WTC11 (cell line): ENCODE measurements at regions not wholly inside any gene's neighbourhood (a gene's known extent, or its start where the extent isn't known, plus 50 kb on each side); places are given as distances from the start of the nearest gene placed in this dataset.

Experiments
- ATAC-seq: fragments of 200-7000 bp; cut with Tn5 transposase; 2 replicates; pipeline ENCODE4 v1.10.0; 2021; ENCODE audit warnings: mild to moderate bottlenecking, moderate library complexity
- CTCF ChIA-PET: fragments of 300-600 bp; sonication (Branson Sonifier 250); formaldehyde crosslinking; loops from one replicate; lab custom pipeline; 2021; ENCODE audit warnings: antibody characterized with exemption; lab: Charles Lee
- POLR2A ChIA-PET: fragments of 350-600 bp; sonication (Branson Sonifier 250); formaldehyde crosslinking; loops from one replicate; lab custom pipeline; 2021; ENCODE audit warnings: antibody characterized with exemption; lab: Charles Lee
- DNase-seq: peaks from one replicate; pipeline ENCODE4 v3.0.0; 2021; ENCODE audit warnings: low spot score
- H3K27ac Mint-ChIP-seq: 2 replicates; pipeline ENCODE4 v1.8.0; 2021; ENCODE audit warnings: mixed read lengths
- H3K27me3 Mint-ChIP-seq: 2 replicates; pipeline ENCODE4 v1.8.0; 2021; ENCODE audit warnings: low read depth, mild to moderate bottlenecking, moderate library complexity, mixed read lengths
- H3K36me3 Mint-ChIP-seq: 2 replicates; pipeline ENCODE4 v1.8.0; 2021; ENCODE audit warnings: mixed read lengths
- H3K4me1 Mint-ChIP-seq: 2 replicates; pipeline ENCODE4 v1.8.0; 2022; ENCODE audit warnings: mixed read lengths
- H3K4me3 Mint-ChIP-seq: 2 replicates; pipeline ENCODE4 v1.8.0; 2021; ENCODE audit warnings: mild to moderate bottlenecking, moderate library complexity, mixed read lengths
- H3K9me3 Mint-ChIP-seq: 2 replicates; pipeline ENCODE4 v1.8.0; 2021; ENCODE audit warnings: mixed read lengths
- ATF6 ChIP-seq: sonication (generic); formaldehyde crosslinking; IDR thresholded peaks from 2 replicates; pipeline ENCODE4 v1.8.1; 2023; ENCODE audit warnings: mild to moderate bottlenecking, missing genetic modification reagents
- CREB1 ChIP-seq: sonication (generic); formaldehyde crosslinking; IDR thresholded peaks from 2 replicates; pipeline ENCODE4 v1.8.0; 2023; ENCODE audit warnings: mild to moderate bottlenecking, missing genetic modification reagents
- ELF4 ChIP-seq: sonication (generic); formaldehyde crosslinking; IDR thresholded peaks from 2 replicates; pipeline ENCODE4 v1.8.1; 2022; ENCODE audit warnings: low read depth, mild to moderate bottlenecking, moderate library complexity, missing genetic modification reagents
- FOXP1 ChIP-seq: sonication (generic); formaldehyde crosslinking; IDR thresholded peaks from 2 replicates; pipeline ENCODE4 v1.8.0; 2022; ENCODE audit warnings: missing genetic modification reagents, mild to moderate bottlenecking, moderate library complexity, borderline replicate concordance
- MAX ChIP-seq: sonication (generic); formaldehyde crosslinking; IDR thresholded peaks from 2 replicates; pipeline ENCODE4 v1.8.0; 2022; ENCODE audit warnings: mild to moderate bottlenecking, missing genetic modification reagents
- MLX ChIP-seq: sonication (generic); formaldehyde crosslinking; IDR thresholded peaks from 2 replicates; pipeline ENCODE4 v1.8.1; 2023; ENCODE audit warnings: mild to moderate bottlenecking, missing genetic modification reagents, moderate library complexity
- NR2C2 ChIP-seq: sonication (generic); formaldehyde crosslinking; IDR thresholded peaks from 2 replicates; pipeline ENCODE4 v1.8.0; 2022; ENCODE audit warnings: mild to moderate bottlenecking, missing genetic modification reagents
- NR3C1 ChIP-seq: sonication (generic); formaldehyde crosslinking; conservative IDR thresholded peaks from 2 replicates; pipeline ENCODE4 v1.8.1; 2023; ENCODE audit warnings: low read depth, mild to moderate bottlenecking, missing genetic modification reagents
- PRDM15 ChIP-seq: sonication (generic); formaldehyde crosslinking; IDR thresholded peaks from 2 replicates; pipeline ENCODE4 v1.8.0; 2022; ENCODE audit warnings: missing genetic modification reagents
- RELA ChIP-seq: sonication (generic); formaldehyde crosslinking; IDR thresholded peaks from 2 replicates; pipeline ENCODE4 v1.8.1; 2022; ENCODE audit warnings: missing genetic modification reagents, mild to moderate bottlenecking, borderline replicate concordance
- ZBTB21 ChIP-seq: sonication (generic); formaldehyde crosslinking; IDR thresholded peaks from 2 replicates; pipeline ENCODE4 v1.8.1; 2023; ENCODE audit warnings: mild to moderate bottlenecking, missing genetic modification reagents, borderline replicate concordance
- ZNF317 ChIP-seq: sonication (generic); formaldehyde crosslinking; IDR thresholded peaks from 2 replicates; pipeline ENCODE4 v1.8.1; 2023; ENCODE audit warnings: low read depth, mild to moderate bottlenecking, moderate library complexity, missing genetic modification reagents, borderline replicate concordance
- ZNF423 ChIP-seq: fragments of 250-450 bp; sonication (Bioruptor Pico); IDR thresholded peaks from 2 replicates; pipeline ENCODE4 v2.1.2; 2022; ENCODE audit warnings: mild to moderate bottlenecking, moderate library complexity

- H3K27ac Mint-ChIP-seq: no peak overlapping the region
- POLR2A ChIA-PET: no interaction called here
- no peak for TF ChIP-seq RELA (CRISPR knock-in tag)
- TF ChIP-seq, all 79 proteins: peak for 0
- no peak for ATAC-seq
- no peaks in the 10 kb centered on the region for H3K36me3 Mint-ChIP-seq
- H3K4me1 Mint-ChIP-seq: 0 out of 2 replicates have a peak, but pooled peaks cover 4% of the 10 kb centered on the region
- no peaks in the 10 kb centered on the region for H3K27me3 Mint-ChIP-seq
- H3K4me3 Mint-ChIP-seq: no peak overlapping the region
- H3K9me3 Mint-ChIP-seq: no peaks in the 10 kb centered on the region
- no peak for DNase-seq
- CTCF ChIA-PET: no interaction called here
Measured at GRCh38 chr1:177442584-177442983, 271.8 kb downstream of the BRINP2 start.

GRCh38 chr1:177441281-177441680, 270.5 kb downstream of the BRINP2 start:
- H3K4me1 Mint-ChIP-seq: 0 out of 2 replicates have a peak, but pooled peaks cover 4% of the 10 kb centered on the region
- H3K27ac Mint-ChIP-seq: no peak overlapping the region
- H3K27me3 Mint-ChIP-seq: no peaks in the 10 kb centered on the region
- CTCF ChIA-PET: no interaction called here
- no peaks in the 10 kb centered on the region for H3K36me3 Mint-ChIP-seq
- no peak for TF ChIP-seq PRDM15 (CRISPR knock-in tag)
- no peak for TF ChIP-seq ZNF317 (CRISPR knock-in tag)
- no peak for TF ChIP-seq CREB1 (CRISPR knock-in tag)
- no peak for TF ChIP-seq NR2C2 (CRISPR knock-in tag)
- TF ChIP-seq ZBTB21: no peak
- TF ChIP-seq ZNF423 (CRISPR knock-in tag): no peak
- TF ChIP-seq MAX (CRISPR knock-in tag): no peak
- no peak for TF ChIP-seq ELF4 (CRISPR knock-in tag)
- no peak for TF ChIP-seq NR3C1
- TF ChIP-seq, all 79 proteins: peak for 0
- no peak overlapping the region for H3K4me3 Mint-ChIP-seq
- POLR2A ChIA-PET: no interaction called here
- ATAC-seq: no peak
- H3K9me3 Mint-ChIP-seq: no peaks in the 10 kb centered on the region
- no peak for DNase-seq

- DNase-seq (no peak), ATAC-seq (no peak)
- Mint-ChIP-seq H3K27me3 (no peaks in the 10 kb centered on the region), H3K27ac (no peak overlapping the region), H3K9me3 (no peaks in the 10 kb centered on the region), H3K4me3 (no peak overlapping the region), H3K36me3 (no peaks in the 10 kb centered on the region), H3K4me1 (no peaks in the 10 kb centered on the region)
- ChIA-PET CTCF (no interaction called here), POLR2A (no interaction called here)
- TF ChIP-seq ATF6 (CRISPR knock-in tag) (no peak), MLX (CRISPR knock-in tag) (no peak)
Measured at GRCh38 chr1:177440821-177441220, 270.1 kb downstream of the BRINP2 start.

GRCh38 chr1:177439301-177439700, 268.5 kb downstream of the BRINP2 start:
- Mint-ChIP-seq H3K4me3 (no peak overlapping the region), H3K4me1 (peaks cover 8% of the 10 kb centered on the region), H3K9me3 (no peaks in the 10 kb centered on the region), H3K36me3 (no peaks in the 10 kb centered on the region), H3K27me3 (no peaks in the 10 kb centered on the region), H3K27ac (no peak overlapping the region)
- DNase-seq (no peak), ATAC-seq (no peak)
- ChIA-PET CTCF (no interaction called here), POLR2A (no interaction called here)
- TF ChIP-seq FOXP1 (CRISPR knock-in tag) (no peak), MLX (CRISPR knock-in tag) (no peak)
